Keratinocyte (primary cell): ENCODE measurements at regions not wholly inside any gene's neighbourhood (a gene's known extent, or its start where the extent isn't known, plus 50 kb on each side); places are given as distances from the start of the nearest gene placed in this dataset.

Experiments
- EZH2 ChIP-seq: IDR thresholded peaks from one replicate; pipeline ENCODE4 v1.6.1; 2012; ENCODE audit warnings: inconsistent platforms, mild to moderate bottlenecking, low read length, moderate library complexity
- TF ChIP-seq, protein P1 (sequence below), 3 experiments: IDR thresholded peaks in 1 of 3; conservative IDR thresholded peaks in 1 of 3; optimal IDR thresholded peaks in 1 of 3; 2 replicates in 2 of 3; 3 replicates in 1 of 3; pipeline versions ENCODE3 to v1.5.1; 2011; ENCODE audit warnings: low read length in 3 of 3, mild to moderate bottlenecking in 3 of 3, moderate library complexity in 2 of 3, control low read depth in 1 of 3, inconsistent platforms in 1 of 3; ENCODE audit not compliant: insufficient read depth in 2 of 3; ENCODE audit errors: extremely low read depth in 1 of 3

DNA sequence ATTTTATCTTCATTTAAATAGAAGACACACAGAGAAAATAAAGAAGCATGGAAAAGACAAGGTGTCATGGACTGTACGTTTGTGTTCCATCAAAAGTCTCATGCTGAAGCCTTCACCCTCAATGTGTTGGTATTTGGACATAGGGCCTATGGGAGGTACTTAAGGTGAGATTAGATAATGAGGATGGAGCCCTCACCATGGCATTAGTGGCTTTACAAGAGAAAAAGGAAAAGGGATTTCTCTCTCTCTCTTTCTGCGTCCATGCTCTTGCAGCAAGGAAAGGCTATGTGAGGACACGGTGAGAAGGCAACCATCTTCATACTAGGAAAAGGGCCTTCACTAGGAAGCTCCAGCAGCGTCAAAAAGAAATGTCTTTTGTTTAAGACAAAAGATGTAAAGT is 797.0 kb upstream of the CDH10 start:
- TF ChIP-seq, protein P1, sequence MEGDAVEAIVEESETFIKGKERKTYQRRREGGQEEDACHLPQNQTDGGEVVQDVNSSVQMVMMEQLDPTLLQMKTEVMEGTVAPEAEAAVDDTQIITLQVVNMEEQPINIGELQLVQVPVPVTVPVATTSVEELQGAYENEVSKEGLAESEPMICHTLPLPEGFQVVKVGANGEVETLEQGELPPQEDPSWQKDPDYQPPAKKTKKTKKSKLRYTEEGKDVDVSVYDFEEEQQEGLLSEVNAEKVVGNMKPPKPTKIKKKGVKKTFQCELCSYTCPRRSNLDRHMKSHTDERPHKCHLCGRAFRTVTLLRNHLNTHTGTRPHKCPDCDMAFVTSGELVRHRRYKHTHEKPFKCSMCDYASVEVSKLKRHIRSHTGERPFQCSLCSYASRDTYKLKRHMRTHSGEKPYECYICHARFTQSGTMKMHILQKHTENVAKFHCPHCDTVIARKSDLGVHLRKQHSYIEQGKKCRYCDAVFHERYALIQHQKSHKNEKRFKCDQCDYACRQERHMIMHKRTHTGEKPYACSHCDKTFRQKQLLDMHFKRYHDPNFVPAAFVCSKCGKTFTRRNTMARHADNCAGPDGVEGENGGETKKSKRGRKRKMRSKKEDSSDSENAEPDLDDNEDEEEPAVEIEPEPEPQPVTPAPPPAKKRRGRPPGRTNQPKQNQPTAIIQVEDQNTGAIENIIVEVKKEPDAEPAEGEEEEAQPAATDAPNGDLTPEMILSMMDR (optimal IDR thresholded peaks at IDR 0.05 in 1 of 3, IDR thresholded peaks at IDR 0.05 in 1 of 3, conservative IDR thresholded peaks at IDR 0.05 in 1 of 3; ENCODE audit: extremely low read depth in 1 of 3, insufficient read depth in 2 of 3, low read length in 3 of 3) = no peak
- no peak for TF ChIP-seq EZH2
